ENCODE measurements at regions not wholly inside any gene's neighbourhood (a gene's known extent, or its start where the extent isn't known, plus 50 kb on each side); places are given as distances from the start of the nearest gene placed in this dataset.
"Not testable (repeated sequence)": the region's sequence is repeated elsewhere in the genome, so short reads cannot be mapped to it uniquely, and the experiment has no call there.

GRCh38 chrX:46324166-46324565 lies 221.1 kb downstream of the ZNF674 start:
- no peak overlapping the region for H3K4me3 ChIP-seq (ENCODE audit: insufficient read depth, low read depth, low read length)
- H2BK20ac ChIP-seq (ENCODE audit: low read depth, low read length): no peak overlapping the region
- ChIA-PET CTCF (no interaction called here), POLR2A (ENCODE audit: unreplicated experiment) (no interaction called here)
- no peak overlapping the region for H3K27ac ChIP-seq (ENCODE audit: insufficient read depth, low read length)
- H3K9me1 ChIP-seq (ENCODE audit: insufficient read depth, low read length): no peaks in the 10 kb centered on the region
- 0 out of 2 replicates have a peak, but pooled peaks cover 2% of the 10 kb centered on the region for H3K4me1 ChIP-seq (ENCODE audit: control insufficient read depth, insufficient read depth, low read length)
- H3K18ac ChIP-seq (ENCODE audit: low read depth, low read length): no peak overlapping the region
- in situ Hi-C loops (cut with MboI; ENCODE audit: low sequenced_read_pairs) (no loop called here), dilution Hi-C loops (cut with HindIII; ENCODE audit: low sequenced_read_pairs, unreplicated experiment) (no loop called here), intact Hi-C loops (cut with micrococcal nuclease) (no loop called here)
- H2AK5ac ChIP-seq (ENCODE audit: low read depth, low read length): no peak overlapping the region
- H2AFZ ChIP-seq (replicated peaks; ENCODE audit: low read length, poor library complexity): no peak overlapping the region
- no TSS peak for BruUV-seq (replicated peaks)
- ATAC-seq (ENCODE audit: low read depth): no peak
- H3K79me1 ChIP-seq (ENCODE audit: low read depth in 1 of 2, low read length in 2 of 2): no peaks in the 10 kb centered on the region
- H2BK15ac ChIP-seq (ENCODE audit: low read depth, low read length): no peak overlapping the region
- H2AK9ac ChIP-seq (replicated peaks; ENCODE audit: low read depth, low read length, poor library complexity): no peak overlapping the region
- H3K36me3 ChIP-seq (ENCODE audit: control insufficient read depth, insufficient read depth, low read length): no peaks in the 10 kb centered on the region
- H3K56ac ChIP-seq (ENCODE audit: extremely low read depth, insufficient read depth, low read length): no peak overlapping the region
- H2BK5ac ChIP-seq (ENCODE audit: low read depth, low read length, poor library complexity, severe bottlenecking): no peak overlapping the region
- H3K4me2 ChIP-seq (ENCODE audit: low read depth, low read length): no peak overlapping the region
- no peak overlapping the region for H4K91ac ChIP-seq (ENCODE audit: insufficient read depth, low read depth, low read length)
- 40% methylated on average over 1 of the region's 3 CpGs; no CpG with 5 or more reads in 1 of the 2 experiments for WGBS, 2 experiments (ENCODE audit: extremely low coverage in 2 of 2, insufficient read length in 1 of 2)
- H2BK120ac ChIP-seq (ENCODE audit: low read depth, low read length): no peak overlapping the region
- H3K27me3 ChIP-seq (ENCODE audit: control insufficient read depth, insufficient read depth, low read length): peaks cover 9% of the 10 kb centered on the region
- H3K23ac ChIP-seq (ENCODE audit: low read depth, low read length): no peak overlapping the region
- H4K8ac ChIP-seq (ENCODE audit: low read depth in 2 of 2, low read length in 2 of 2): no peak overlapping the region
- H4K20me1 ChIP-seq (ENCODE audit: insufficient read depth, low read length): no peaks in the 10 kb centered on the region
- no peak overlapping the region for H3K4ac ChIP-seq (ENCODE audit: low read depth, low read length)
- H3K14ac ChIP-seq (replicated peaks; ENCODE audit: low read depth, low read length): no peak overlapping the region
- H4K5ac ChIP-seq (ENCODE audit: low read depth, low read length): no peak overlapping the region
- H3K9me3 ChIP-seq (ENCODE audit: control insufficient read depth, insufficient read depth, low read length): no peaks in the 10 kb centered on the region
- H3K9ac ChIP-seq (ENCODE audit: low read depth, low read length): no peak overlapping the region
- no peak for DNase-seq
- TF ChIP-seq RCOR1 (IDR thresholded peaks at IDR 0.05; ENCODE audit: insufficient replicate concordance, low read length) (no peak), CHD1 (IDR thresholded peaks at IDR 0.05; ENCODE audit: low read depth, low read length) (no peak), POLR2A (IDR thresholded peaks at IDR 0.05; ENCODE audit: low read depth, low read length) (no peak), ELK1 (IDR thresholded peaks at IDR 0.05; ENCODE audit: borderline replicate concordance, low read depth, low read length) (no peak), NFE2L2 (IDR thresholded peaks at IDR 0.05; ENCODE audit: low read depth, low read length) (no peak), BHLHE40 (IDR thresholded peaks at IDR 0.05; ENCODE audit: low read depth, low read length) (no peak)
- TF ChIP-seq, protein P1, sequence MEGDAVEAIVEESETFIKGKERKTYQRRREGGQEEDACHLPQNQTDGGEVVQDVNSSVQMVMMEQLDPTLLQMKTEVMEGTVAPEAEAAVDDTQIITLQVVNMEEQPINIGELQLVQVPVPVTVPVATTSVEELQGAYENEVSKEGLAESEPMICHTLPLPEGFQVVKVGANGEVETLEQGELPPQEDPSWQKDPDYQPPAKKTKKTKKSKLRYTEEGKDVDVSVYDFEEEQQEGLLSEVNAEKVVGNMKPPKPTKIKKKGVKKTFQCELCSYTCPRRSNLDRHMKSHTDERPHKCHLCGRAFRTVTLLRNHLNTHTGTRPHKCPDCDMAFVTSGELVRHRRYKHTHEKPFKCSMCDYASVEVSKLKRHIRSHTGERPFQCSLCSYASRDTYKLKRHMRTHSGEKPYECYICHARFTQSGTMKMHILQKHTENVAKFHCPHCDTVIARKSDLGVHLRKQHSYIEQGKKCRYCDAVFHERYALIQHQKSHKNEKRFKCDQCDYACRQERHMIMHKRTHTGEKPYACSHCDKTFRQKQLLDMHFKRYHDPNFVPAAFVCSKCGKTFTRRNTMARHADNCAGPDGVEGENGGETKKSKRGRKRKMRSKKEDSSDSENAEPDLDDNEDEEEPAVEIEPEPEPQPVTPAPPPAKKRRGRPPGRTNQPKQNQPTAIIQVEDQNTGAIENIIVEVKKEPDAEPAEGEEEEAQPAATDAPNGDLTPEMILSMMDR (conservative IDR thresholded peaks at IDR 0.05; ENCODE audit: low read depth, low read length): no peak

GRCh38 chrX:46322929-46323328 lies 222.3 kb downstream of the ZNF674 start:
- DNase-seq; H3K4ac ChIP-seq (ENCODE audit: low read depth, low read length); H3K36me3 ChIP-seq (ENCODE audit: control insufficient read depth, insufficient read depth, low read length); H3K4me1 ChIP-seq (ENCODE audit: control insufficient read depth, insufficient read depth, low read length); H2AFZ ChIP-seq (replicated peaks; ENCODE audit: low read length, poor library complexity); H2BK120ac ChIP-seq (ENCODE audit: low read depth, low read length); H3K79me1 ChIP-seq (ENCODE audit: low read depth in 1 of 2, low read length in 2 of 2); H3K56ac ChIP-seq (ENCODE audit: extremely low read depth, insufficient read depth, low read length); H4K20me1 ChIP-seq (ENCODE audit: insufficient read depth, low read length); H3K14ac ChIP-seq (replicated peaks; ENCODE audit: low read depth, low read length); H3K9ac ChIP-seq (ENCODE audit: low read depth, low read length); intact Hi-C loops (cut with micrococcal nuclease); POLR2A ChIA-PET (ENCODE audit: unreplicated experiment); H2BK20ac ChIP-seq (ENCODE audit: low read depth, low read length); H3K4me3 ChIP-seq (ENCODE audit: insufficient read depth, low read depth, low read length); dilution Hi-C loops (cut with HindIII; ENCODE audit: low sequenced_read_pairs, unreplicated experiment); H2AK9ac ChIP-seq (replicated peaks; ENCODE audit: low read depth, low read length, poor library complexity); H2AK5ac ChIP-seq (ENCODE audit: low read depth, low read length); H4K5ac ChIP-seq (ENCODE audit: low read depth, low read length); H4K91ac ChIP-seq (ENCODE audit: insufficient read depth, low read depth, low read length); ATAC-seq (ENCODE audit: low read depth); H2BK15ac ChIP-seq (ENCODE audit: low read depth, low read length); H3K27ac ChIP-seq (ENCODE audit: insufficient read depth, low read length); H2BK5ac ChIP-seq (ENCODE audit: low read depth, low read length, poor library complexity, severe bottlenecking); H3K18ac ChIP-seq (ENCODE audit: low read depth, low read length); H3K9me1 ChIP-seq (ENCODE audit: insufficient read depth, low read length); BruUV-seq (replicated peaks); CTCF ChIA-PET; in situ Hi-C loops (cut with MboI; ENCODE audit: low sequenced_read_pairs); H3K4me2 ChIP-seq (ENCODE audit: low read depth, low read length); H3K9me3 ChIP-seq (ENCODE audit: control insufficient read depth, insufficient read depth, low read length); H3K27me3 ChIP-seq (ENCODE audit: control insufficient read depth, insufficient read depth, low read length); H3K23ac ChIP-seq (ENCODE audit: low read depth, low read length); H4K8ac ChIP-seq (ENCODE audit: low read depth in 2 of 2, low read length in 2 of 2): not testable (repeated sequence)
- no CpG with 5 or more reads among the region's 5 CpGs for WGBS, 2 experiments (ENCODE audit: extremely low coverage in 2 of 2, insufficient read length in 1 of 2)

All from IMR-90 (cell line).